Astrocyte (in vitro differentiated cells and primary cell): ENCODE measurements at regions not wholly inside any gene's neighbourhood (a gene's known extent, or its start where the extent isn't known, plus 50 kb on each side); places are given as distances from the start of the nearest gene placed in this dataset.
"Not testable (repeated sequence)": the region's sequence is repeated elsewhere in the genome, so short reads cannot be mapped to it uniquely, and the experiment has no call there.

ENCODE experiments used
- DNase-seq: peaks from one replicate; pipeline ENCODE4 v3.0.0-alpha.2; 2010; ENCODE audit warnings: low read depth
- FAIRE-seq: peaks from 2 replicates; lab custom pipeline; 2011; peaks lifted over from hg19 to GRCh38; lab: Jason Lieb, UNC
- H2AFZ ChIP-seq: 2 replicates; pipeline ENCODE4 v1.6.0; 2012; ENCODE audit warnings: low read depth, low read length, inconsistent platforms
- H3K27ac ChIP-seq: 2 replicates; pipeline ENCODE4 v1.5.1; 2011; ENCODE audit warnings: low read depth, low read length, inconsistent platforms
- H3K27me3 ChIP-seq: 2 replicates; pipeline ENCODE4 v1.6.0; 2011; ENCODE audit warnings: low read length, inconsistent platforms; ENCODE audit not compliant: insufficient read depth
- H3K36me3 ChIP-seq: 2 replicates; pipeline ENCODE4 v1.5.1; 2011; ENCODE audit warnings: low read length, inconsistent platforms; ENCODE audit not compliant: insufficient read depth
- H3K4me1 ChIP-seq: 2 replicates; pipeline ENCODE4 v1.5.1; 2011; ENCODE audit warnings: low read length, inconsistent platforms; ENCODE audit not compliant: insufficient read depth
- H3K4me2 ChIP-seq: 2 replicates; pipeline ENCODE4 v1.6.0; 2012; ENCODE audit warnings: low read length, inconsistent platforms
- H3K4me3 ChIP-seq: 2 replicates; pipeline ENCODE4 v1.5.1; 2011; ENCODE audit warnings: low read depth, mild to moderate bottlenecking, low read length, inconsistent platforms; ENCODE audit not compliant: insufficient read depth
- H3K79me2 ChIP-seq: 2 replicates; pipeline ENCODE4 v1.6.0; 2012; ENCODE audit warnings: mild to moderate bottlenecking, low read length, inconsistent platforms; ENCODE audit not compliant: insufficient read depth
- H3K9ac ChIP-seq: 2 replicates; pipeline ENCODE4 v1.6.0; 2012; ENCODE audit warnings: mild to moderate bottlenecking, low read length, inconsistent platforms
- H3K9me3 ChIP-seq: 2 replicates; pipeline ENCODE4 v1.5.1; 2012; ENCODE audit warnings: low read depth, mild to moderate bottlenecking, low read length, inconsistent platforms; ENCODE audit not compliant: insufficient read depth
- H4K20me1 ChIP-seq: 2 replicates; pipeline ENCODE4 v1.6.0; 2012; ENCODE audit warnings: low read length, inconsistent platforms; ENCODE audit not compliant: insufficient read depth
- H3K27ac Mint-ChIP-seq: one replicate; pipeline ENCODE4 v1.8.0; 2021; ENCODE audit warnings: mild to moderate bottlenecking, mixed read lengths; ENCODE audit not compliant: unreplicated experiment
- H3K27me3 Mint-ChIP-seq: one replicate; pipeline ENCODE4 v1.8.0; 2021; ENCODE audit warnings: low read depth, mixed read lengths; ENCODE audit not compliant: unreplicated experiment
- H3K36me3 Mint-ChIP-seq: one replicate; pipeline ENCODE4 v1.8.0; 2021; ENCODE audit warnings: low read depth, mixed read lengths; ENCODE audit not compliant: unreplicated experiment
- H3K4me1 Mint-ChIP-seq: one replicate; pipeline ENCODE4 v1.8.0; 2021; ENCODE audit warnings: low read depth, mixed read lengths; ENCODE audit not compliant: unreplicated experiment
- H3K4me3 Mint-ChIP-seq: one replicate; pipeline ENCODE4 v1.8.0; 2021; ENCODE audit warnings: mild to moderate bottlenecking, moderate library complexity, mixed read lengths; ENCODE audit not compliant: unreplicated experiment
- H3K9me3 Mint-ChIP-seq: one replicate; pipeline ENCODE4 v1.8.0; 2021; ENCODE audit warnings: mild to moderate bottlenecking, mixed read lengths; ENCODE audit not compliant: unreplicated experiment
- CTCF ChIP-seq: IDR thresholded peaks from 2 replicates; pipeline ENCODE4 v1.5.1; 2011; ENCODE audit warnings: low read depth, mild to moderate bottlenecking, inconsistent platforms, low read length, moderate library complexity; ENCODE audit not compliant: insufficient read depth
- EZH2 ChIP-seq: IDR thresholded peaks from 2 replicates; pipeline ENCODE4 v1.6.1; 2012; ENCODE audit warnings: mild to moderate bottlenecking, low read length, inconsistent platforms; ENCODE audit not compliant: insufficient read depth

GRCh38 chr5:169384661-169385060 lies 83.7 kb upstream of the SLIT3 start:
- Mint-ChIP-seq H3K36me3 (no peaks in the 10 kb centered on the region), H3K27ac (peak overlapping the region; percentile 78), H3K9me3 (no peaks in the 10 kb centered on the region), H3K27me3 (peaks cover 2% of the 10 kb centered on the region), H3K4me1 (peaks cover 23% of the 10 kb centered on the region), H3K4me3 (no peak overlapping the region)
- Histone ChIP-seq H3K9ac (no peak overlapping the region), H3K79me2 (no peaks in the 10 kb centered on the region), H3K9me3 (no peaks in the 10 kb centered on the region), H2AFZ (no peak overlapping the region), H3K4me3 (no peak overlapping the region), H4K20me1 (no peaks in the 10 kb centered on the region), H3K27ac (no peak overlapping the region), H3K4me2 (no peak overlapping the region), H3K27me3 (no peaks in the 10 kb centered on the region), H3K36me3 (no peaks in the 10 kb centered on the region), H3K4me1 (no peaks in the 10 kb centered on the region)
- TF ChIP-seq CTCF (no peak), EZH2 (no peak)
- DNase-seq = peak; percentile 68
- FAIRE-seq = no peak

DNA sequence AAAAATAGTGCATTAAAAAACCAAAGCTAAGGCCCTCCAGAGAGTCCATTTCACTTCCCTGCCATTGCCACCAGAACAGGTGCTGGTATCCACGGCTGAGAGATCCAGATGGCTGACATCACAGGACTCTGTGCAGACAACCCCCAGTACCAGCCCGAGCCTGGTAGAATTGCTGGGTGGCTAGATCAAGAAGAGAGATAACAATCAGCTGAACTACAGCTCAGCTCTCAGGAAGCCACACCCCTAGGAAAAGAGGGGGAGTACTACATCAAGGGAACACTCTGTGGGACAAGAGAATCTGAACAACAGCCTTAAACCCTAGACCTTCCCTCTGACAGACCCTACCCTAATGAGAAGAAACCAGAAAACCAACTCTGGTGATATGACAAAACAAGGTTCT lies 73.8 kb upstream of the SLIT3 start:
- no peaks in the 10 kb centered on the region for H3K27me3 Mint-ChIP-seq
- Histone ChIP-seq H3K27me3 (no peaks in the 10 kb centered on the region), H3K27ac (no peak overlapping the region), H4K20me1 (no peaks in the 10 kb centered on the region), H3K9me3 (no peaks in the 10 kb centered on the region), H3K79me2 (no peaks in the 10 kb centered on the region), H2AFZ (no peak overlapping the region), H3K4me1 (no peaks in the 10 kb centered on the region), H3K36me3 (no peaks in the 10 kb centered on the region), H3K9ac (no peak overlapping the region), H3K4me2 (no peak overlapping the region), H3K4me3 (no peak overlapping the region)
- DNase-seq (peak; percentile 20), FAIRE-seq (no peak)
- H3K4me3 Mint-ChIP-seq = no peak overlapping the region
- peak overlapping the region; percentile 96 for H3K27ac Mint-ChIP-seq
- peaks cover 2% of the 10 kb centered on the region for H3K36me3 Mint-ChIP-seq
- H3K9me3 Mint-ChIP-seq = peaks cover 12% of the 10 kb centered on the region
- H3K4me1 Mint-ChIP-seq = peaks cover 12% of the 10 kb centered on the region
- no peak for TF ChIP-seq CTCF
- no peak for TF ChIP-seq EZH2

DNA sequence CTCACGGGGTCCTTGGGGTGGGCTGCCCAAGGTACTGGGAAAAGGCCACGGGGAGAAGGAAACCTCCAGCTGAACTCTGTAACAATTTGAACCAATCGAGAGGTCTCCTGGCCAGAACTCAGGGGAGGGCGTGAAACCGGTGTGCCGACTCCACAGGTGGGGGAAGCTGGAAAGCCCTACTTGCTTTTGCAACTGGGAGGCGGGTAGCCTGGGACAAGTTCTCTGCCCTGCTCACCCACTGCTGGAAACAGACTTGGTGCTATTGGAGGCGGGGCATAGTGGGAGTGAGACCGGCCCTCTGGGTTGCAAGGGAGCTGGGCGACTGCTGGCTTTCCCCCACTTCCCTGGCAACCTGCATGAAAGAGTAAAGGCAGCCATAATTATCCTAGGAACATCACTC lies 73.2 kb upstream of the SLIT3 start:
- no peaks in the 10 kb centered on the region for H3K4me1 ChIP-seq
- no peak overlapping the region for H3K9ac ChIP-seq
- no peak overlapping the region for H3K4me3 ChIP-seq
- Mint-ChIP-seq H3K4me3 (no peak overlapping the region), H3K4me1 (peaks cover 14% of the 10 kb centered on the region), H3K36me3 (peaks cover 2% of the 10 kb centered on the region), H3K27me3 (no peaks in the 10 kb centered on the region), H3K27ac (peak overlapping the region; percentile 96), H3K9me3 (peaks cover 9% of the 10 kb centered on the region)
- H3K4me2 ChIP-seq = no peak overlapping the region
- H3K79me2 ChIP-seq = no peaks in the 10 kb centered on the region
- no peaks in the 10 kb centered on the region for H4K20me1 ChIP-seq
- H3K27ac ChIP-seq = no peak overlapping the region
- FAIRE-seq (no peak), DNase-seq (no peak)
- H3K27me3 ChIP-seq = no peaks in the 10 kb centered on the region
- H2AFZ ChIP-seq = no peak overlapping the region
- no peaks in the 10 kb centered on the region for H3K36me3 ChIP-seq
- no peaks in the 10 kb centered on the region for H3K9me3 ChIP-seq
- TF ChIP-seq EZH2 (no peak), CTCF (no peak)

DNA sequence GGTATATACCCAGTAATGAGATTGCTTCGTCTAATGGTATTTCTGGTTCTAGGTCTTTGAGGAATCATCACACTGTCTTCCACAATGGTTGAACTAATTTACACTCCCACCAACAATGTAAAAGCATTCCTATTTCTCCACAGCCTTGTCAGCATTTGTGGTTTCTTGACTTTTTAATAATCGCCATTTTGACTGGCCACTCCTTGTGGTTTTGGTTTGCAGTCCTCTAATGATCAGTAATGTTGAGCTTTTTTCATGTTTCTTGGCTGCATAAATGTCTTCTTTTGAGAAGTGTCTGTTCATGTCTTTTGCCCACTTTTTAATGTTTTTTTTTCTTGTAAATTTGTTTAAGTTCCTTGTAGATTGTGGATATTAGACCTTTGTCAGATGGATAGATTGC lies 70.9 kb upstream of the SLIT3 start:
- DNase-seq = peak; percentile 51
- Mint-ChIP-seq H3K27ac (peak overlapping the region; percentile 79), H3K4me1 (peaks cover 24% of the 10 kb centered on the region)
- H3K4me2 ChIP-seq, H3K36me3 Mint-ChIP-seq, H2AFZ ChIP-seq, H3K27me3 Mint-ChIP-seq, H3K79me2 ChIP-seq, H3K9me3 Mint-ChIP-seq, FAIRE-seq, H3K4me1 ChIP-seq, H3K4me3 Mint-ChIP-seq, H3K9ac ChIP-seq, H3K4me3 ChIP-seq, H3K27ac ChIP-seq, H4K20me1 ChIP-seq, H3K36me3 ChIP-seq, H3K27me3 ChIP-seq, H3K9me3 ChIP-seq: not testable (repeated sequence)
